ENCODE measurements at regions not wholly inside any gene's neighbourhood (a gene's known extent, or its start where the extent isn't known, plus 50 kb on each side); places are given as distances from the start of the nearest gene placed in this dataset.

DNA sequence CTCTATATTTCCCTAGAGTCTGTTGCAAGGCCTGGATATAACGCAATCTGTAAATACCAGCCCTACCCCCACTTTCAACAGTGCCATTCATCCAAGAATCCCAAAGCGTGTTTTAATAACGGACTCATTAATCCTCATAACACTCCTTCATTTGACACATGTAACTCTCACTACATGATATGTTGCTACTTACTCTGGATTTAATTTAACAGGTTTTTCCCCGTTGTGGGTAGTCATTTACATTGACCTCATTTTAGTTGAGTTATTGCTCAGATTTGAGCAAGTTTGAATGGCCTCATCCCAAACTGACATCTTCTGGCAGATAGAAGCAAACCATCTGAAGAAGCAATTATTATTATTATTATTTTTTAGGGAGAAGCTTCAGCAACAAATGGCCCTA, 125.4 kb upstream of the NPVF start:
- Histone ChIP-seq H3K27ac (ENCODE audit: low read depth in 1 of 2, low read length in 2 of 2) (no peak overlapping the region), H3K4me1 (ENCODE audit: insufficient read depth, low read length) (no peaks in the 10 kb centered on the region), H3K36me3 (ENCODE audit: insufficient read depth, low read length) (no peaks in the 10 kb centered on the region), H3K4me3 (ENCODE audit: low read length) (no peak overlapping the region), H3K27me3 (ENCODE audit: control insufficient read depth in 1 of 2, insufficient read depth in 2 of 2, low read length in 2 of 2) (no peaks in the 10 kb centered on the region), H3K9me3 (ENCODE audit: control insufficient read depth in 1 of 2, insufficient read depth in 1 of 2, low read length in 2 of 2) (no peaks in the 10 kb centered on the region)
- Mint-ChIP-seq H3K4me3 (no peak overlapping the region), H3K4me1 (ENCODE audit: low read depth) (peaks cover 8% of the 10 kb centered on the region), H3K27me3 (peaks cover 9% of the 10 kb centered on the region), H3K27ac (no peak overlapping the region), H3K9me3 (no peaks in the 10 kb centered on the region), H3K36me3 (ENCODE audit: low read depth) (no peaks in the 10 kb centered on the region)
- ChIA-PET POLR2A (no interaction called here), CTCF (no interaction called here)
- ATAC-seq (ENCODE audit: poor library complexity) (no peak), DNase-seq (no peak)
- intact Hi-C loops (cut with DNase I, micrococcal nuclease), result no loop called here
- TF ChIP-seq, protein P1, sequence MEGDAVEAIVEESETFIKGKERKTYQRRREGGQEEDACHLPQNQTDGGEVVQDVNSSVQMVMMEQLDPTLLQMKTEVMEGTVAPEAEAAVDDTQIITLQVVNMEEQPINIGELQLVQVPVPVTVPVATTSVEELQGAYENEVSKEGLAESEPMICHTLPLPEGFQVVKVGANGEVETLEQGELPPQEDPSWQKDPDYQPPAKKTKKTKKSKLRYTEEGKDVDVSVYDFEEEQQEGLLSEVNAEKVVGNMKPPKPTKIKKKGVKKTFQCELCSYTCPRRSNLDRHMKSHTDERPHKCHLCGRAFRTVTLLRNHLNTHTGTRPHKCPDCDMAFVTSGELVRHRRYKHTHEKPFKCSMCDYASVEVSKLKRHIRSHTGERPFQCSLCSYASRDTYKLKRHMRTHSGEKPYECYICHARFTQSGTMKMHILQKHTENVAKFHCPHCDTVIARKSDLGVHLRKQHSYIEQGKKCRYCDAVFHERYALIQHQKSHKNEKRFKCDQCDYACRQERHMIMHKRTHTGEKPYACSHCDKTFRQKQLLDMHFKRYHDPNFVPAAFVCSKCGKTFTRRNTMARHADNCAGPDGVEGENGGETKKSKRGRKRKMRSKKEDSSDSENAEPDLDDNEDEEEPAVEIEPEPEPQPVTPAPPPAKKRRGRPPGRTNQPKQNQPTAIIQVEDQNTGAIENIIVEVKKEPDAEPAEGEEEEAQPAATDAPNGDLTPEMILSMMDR (IDR thresholded peaks at IDR 0.05), result no peak

- no peak overlapping the region for H3K4me3 ChIP-seq (ENCODE audit: low read length)
Measured at GRCh38 chr7:25356534-25357151, 128.4 kb upstream of the NPVF start.

DNA sequence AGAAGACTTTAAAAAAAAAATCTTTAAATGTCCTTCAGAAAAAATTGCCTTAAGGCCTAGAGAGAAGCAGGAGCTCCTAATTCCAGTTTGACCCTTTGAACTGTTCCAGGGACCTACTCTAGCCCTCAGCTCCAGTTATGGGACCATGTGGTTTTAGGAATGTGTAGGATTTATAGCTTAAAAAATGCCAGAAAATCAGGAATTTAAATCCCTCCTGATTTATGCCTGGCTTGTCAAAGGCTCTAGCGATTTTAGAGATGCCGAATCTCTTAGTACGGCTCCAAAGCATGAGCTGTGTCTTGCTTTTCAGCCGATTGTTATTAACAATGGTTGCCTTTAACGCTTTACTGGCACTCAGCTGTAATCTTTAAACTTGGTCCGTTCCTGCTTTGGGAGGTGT, 130.6 kb upstream of the NPVF start:
- intact Hi-C loops (cut with DNase I, micrococcal nuclease), result no loop called here
- no peaks in the 10 kb centered on the region for H3K36me3 Mint-ChIP-seq (ENCODE audit: low read depth)
- DNase-seq (no peak), ATAC-seq (ENCODE audit: poor library complexity) (no peak)
- H3K9me3 Mint-ChIP-seq, result no peaks in the 10 kb centered on the region
- CTCF ChIA-PET, result no interaction called here
- no peak overlapping the region for H3K4me3 ChIP-seq (ENCODE audit: low read length)
- no peaks in the 10 kb centered on the region for H3K27me3 Mint-ChIP-seq
- no peak overlapping the region for H3K27ac ChIP-seq (ENCODE audit: low read depth in 1 of 2, low read length in 2 of 2)
- H3K36me3 ChIP-seq (ENCODE audit: insufficient read depth, low read length), result no peaks in the 10 kb centered on the region
- H3K9me3 ChIP-seq (ENCODE audit: control insufficient read depth in 1 of 2, insufficient read depth in 1 of 2, low read length in 2 of 2), result no peaks in the 10 kb centered on the region
- no peak overlapping the region for H3K27ac Mint-ChIP-seq
- peaks cover 8% of the 10 kb centered on the region for H3K4me1 Mint-ChIP-seq (ENCODE audit: low read depth)
- POLR2A ChIA-PET, result no interaction called here
- no peak overlapping the region for H3K4me3 Mint-ChIP-seq
- H3K4me1 ChIP-seq (ENCODE audit: insufficient read depth, low read length), result no peaks in the 10 kb centered on the region
- H3K27me3 ChIP-seq (ENCODE audit: control insufficient read depth in 1 of 2, insufficient read depth in 2 of 2, low read length in 2 of 2), result no peaks in the 10 kb centered on the region
- TF ChIP-seq, protein P1 (IDR thresholded peaks at IDR 0.05), result no peak

More at GRCh38 chr7:25356534-25357151, 128.4 kb upstream of the NPVF start:
- peaks cover 8% of the 10 kb centered on the region for H3K4me1 Mint-ChIP-seq (ENCODE audit: low read depth)
- H3K4me3 Mint-ChIP-seq, result no peak overlapping the region
- no peaks in the 10 kb centered on the region for H3K9me3 ChIP-seq (ENCODE audit: control insufficient read depth in 1 of 2, insufficient read depth in 1 of 2, low read length in 2 of 2)
- intact Hi-C loops (cut with DNase I, micrococcal nuclease), result no loop called here
- no peaks in the 10 kb centered on the region for H3K27me3 Mint-ChIP-seq
- POLR2A ChIA-PET, result no interaction called here
- no peaks in the 10 kb centered on the region for H3K36me3 Mint-ChIP-seq (ENCODE audit: low read depth)
- H3K27ac Mint-ChIP-seq, result no peak overlapping the region
- no peak overlapping the region for H3K27ac ChIP-seq (ENCODE audit: low read depth in 1 of 2, low read length in 2 of 2)
- no peaks in the 10 kb centered on the region for H3K27me3 ChIP-seq (ENCODE audit: control insufficient read depth in 1 of 2, insufficient read depth in 2 of 2, low read length in 2 of 2)
- ATAC-seq (ENCODE audit: poor library complexity) (no peak), DNase-seq (no peak)
- CTCF ChIA-PET, result no interaction called here
- TF ChIP-seq, protein P1 (IDR thresholded peaks at IDR 0.05), result no peak
- H3K9me3 Mint-ChIP-seq, result no peaks in the 10 kb centered on the region
- H3K36me3 ChIP-seq (ENCODE audit: insufficient read depth, low read length), result no peaks in the 10 kb centered on the region
- H3K4me1 ChIP-seq (ENCODE audit: insufficient read depth, low read length), result no peaks in the 10 kb centered on the region
